ENCODE measurements at regions not wholly inside any gene's neighbourhood (a gene's known extent, or its start where the extent isn't known, plus 50 kb on each side); places are given as distances from the start of the nearest gene placed in this dataset.

DNA sequence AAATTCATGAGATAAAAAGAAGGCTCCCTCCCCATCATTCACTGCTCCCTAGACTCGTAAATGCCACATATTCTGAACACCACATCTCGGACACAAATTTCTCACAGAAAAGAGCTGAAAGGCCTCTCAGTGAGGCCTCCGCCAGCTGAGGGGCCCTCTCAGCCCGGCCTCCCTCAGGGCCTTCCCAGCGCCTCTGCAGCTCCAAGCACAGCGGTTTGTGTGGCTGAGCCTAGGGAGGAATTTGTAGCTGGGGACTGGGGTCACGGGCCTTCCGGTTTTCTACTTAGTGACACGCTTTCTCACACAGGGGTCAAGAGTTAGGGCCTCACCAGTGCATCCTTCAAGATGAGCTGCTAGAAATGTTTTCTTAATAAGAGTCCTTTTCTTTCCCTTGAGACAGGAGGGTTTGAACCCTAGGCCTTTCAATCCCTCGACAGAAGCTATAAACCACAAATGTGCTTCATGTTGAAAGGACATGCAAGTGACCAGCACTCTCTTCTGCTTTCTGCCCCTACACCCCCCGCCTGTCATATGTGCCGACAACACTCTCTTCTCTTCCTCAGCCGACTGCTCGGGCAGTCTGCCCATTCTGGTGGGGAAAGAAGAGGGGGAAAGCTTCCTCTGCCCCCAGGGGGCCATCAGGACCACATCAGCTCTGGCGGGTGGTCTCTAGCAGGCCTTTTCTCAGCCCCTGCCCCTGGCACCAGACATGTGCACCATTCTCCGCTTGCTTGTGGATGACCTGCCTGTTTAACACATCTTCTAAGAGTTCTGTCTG is 104.9 kb downstream of the CHIC2 start:
- TF ChIP-seq, protein P1, sequence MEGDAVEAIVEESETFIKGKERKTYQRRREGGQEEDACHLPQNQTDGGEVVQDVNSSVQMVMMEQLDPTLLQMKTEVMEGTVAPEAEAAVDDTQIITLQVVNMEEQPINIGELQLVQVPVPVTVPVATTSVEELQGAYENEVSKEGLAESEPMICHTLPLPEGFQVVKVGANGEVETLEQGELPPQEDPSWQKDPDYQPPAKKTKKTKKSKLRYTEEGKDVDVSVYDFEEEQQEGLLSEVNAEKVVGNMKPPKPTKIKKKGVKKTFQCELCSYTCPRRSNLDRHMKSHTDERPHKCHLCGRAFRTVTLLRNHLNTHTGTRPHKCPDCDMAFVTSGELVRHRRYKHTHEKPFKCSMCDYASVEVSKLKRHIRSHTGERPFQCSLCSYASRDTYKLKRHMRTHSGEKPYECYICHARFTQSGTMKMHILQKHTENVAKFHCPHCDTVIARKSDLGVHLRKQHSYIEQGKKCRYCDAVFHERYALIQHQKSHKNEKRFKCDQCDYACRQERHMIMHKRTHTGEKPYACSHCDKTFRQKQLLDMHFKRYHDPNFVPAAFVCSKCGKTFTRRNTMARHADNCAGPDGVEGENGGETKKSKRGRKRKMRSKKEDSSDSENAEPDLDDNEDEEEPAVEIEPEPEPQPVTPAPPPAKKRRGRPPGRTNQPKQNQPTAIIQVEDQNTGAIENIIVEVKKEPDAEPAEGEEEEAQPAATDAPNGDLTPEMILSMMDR (IDR thresholded peaks at IDR 0.05) = no peak
- TF ChIP-seq RAD21 (IDR thresholded peaks at IDR 0.05; ENCODE audit: low read length) (no peak), TEAD4 (IDR thresholded peaks at IDR 0.05; ENCODE audit: borderline replicate concordance, insufficient read depth) (no peak), POLR2AphosphoS5 (IDR thresholded peaks at IDR 0.05; ENCODE audit: low read depth, low read length) (no peak), GABPA (IDR thresholded peaks at IDR 0.05; ENCODE audit: low read depth) (no peak), EP300 (IDR thresholded peaks at IDR 0.05; ENCODE audit: borderline replicate concordance in 1 of 2, low read depth in 1 of 2, low read length in 1 of 2) (no peak)
